ENCODE measurements at regions not wholly inside any gene's neighbourhood (a gene's known extent, or its start where the extent isn't known, plus 50 kb on each side); places are given as distances from the start of the nearest gene placed in this dataset.

DNA sequence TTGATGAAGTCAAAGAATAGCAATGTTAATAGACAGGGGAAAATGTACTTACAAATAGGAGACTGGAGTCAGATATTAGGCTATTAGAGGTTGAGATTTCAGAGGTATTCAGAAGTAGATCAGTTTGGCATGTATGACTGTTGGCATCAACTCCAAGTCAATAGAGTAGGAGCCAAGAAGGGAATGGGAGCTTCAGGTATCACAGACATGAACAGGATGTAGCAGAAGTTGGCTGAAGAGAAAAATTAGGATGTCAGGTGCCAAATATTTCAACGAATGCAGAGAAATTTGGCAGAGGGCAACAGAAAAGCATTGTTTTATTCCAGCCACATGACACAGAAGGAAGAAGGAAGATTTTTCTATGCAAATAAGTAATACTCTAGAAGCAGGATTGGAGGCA lies 69.7 kb downstream of the GLYATL1 start:
- no peaks in the 10 kb centered on the region for H3K36me3 ChIP-seq (ENCODE audit: insufficient read depth, low read length, poor library complexity, severe bottlenecking)
- H3K4me1 ChIP-seq (ENCODE audit: insufficient read depth, low read length, poor library complexity, severe bottlenecking): no peaks in the 10 kb centered on the region
- H3K9me3 ChIP-seq (ENCODE audit: low read depth, low read length, poor library complexity, severe bottlenecking): no peaks in the 10 kb centered on the region
- H3K27me3 ChIP-seq (replicated peaks; ENCODE audit: insufficient read depth, low read depth, low read length, poor library complexity): no peaks in the 10 kb centered on the region
- intact Hi-C loops (cut with micrococcal nuclease; ENCODE audit: unreplicated experiment): no loop called here
- ChIA-PET CTCF (no interaction called here), POLR2A (ENCODE audit: low non-redundant PET) (no interaction called here)
- H3K27ac ChIP-seq (ENCODE audit: low read depth, low read length, poor library complexity, severe bottlenecking): no peak overlapping the region
- no peak for DNase-seq (ENCODE audit: low spot score)
- BruUV-seq (replicated peaks): no TSS peak
- TF ChIP-seq, protein P1, sequence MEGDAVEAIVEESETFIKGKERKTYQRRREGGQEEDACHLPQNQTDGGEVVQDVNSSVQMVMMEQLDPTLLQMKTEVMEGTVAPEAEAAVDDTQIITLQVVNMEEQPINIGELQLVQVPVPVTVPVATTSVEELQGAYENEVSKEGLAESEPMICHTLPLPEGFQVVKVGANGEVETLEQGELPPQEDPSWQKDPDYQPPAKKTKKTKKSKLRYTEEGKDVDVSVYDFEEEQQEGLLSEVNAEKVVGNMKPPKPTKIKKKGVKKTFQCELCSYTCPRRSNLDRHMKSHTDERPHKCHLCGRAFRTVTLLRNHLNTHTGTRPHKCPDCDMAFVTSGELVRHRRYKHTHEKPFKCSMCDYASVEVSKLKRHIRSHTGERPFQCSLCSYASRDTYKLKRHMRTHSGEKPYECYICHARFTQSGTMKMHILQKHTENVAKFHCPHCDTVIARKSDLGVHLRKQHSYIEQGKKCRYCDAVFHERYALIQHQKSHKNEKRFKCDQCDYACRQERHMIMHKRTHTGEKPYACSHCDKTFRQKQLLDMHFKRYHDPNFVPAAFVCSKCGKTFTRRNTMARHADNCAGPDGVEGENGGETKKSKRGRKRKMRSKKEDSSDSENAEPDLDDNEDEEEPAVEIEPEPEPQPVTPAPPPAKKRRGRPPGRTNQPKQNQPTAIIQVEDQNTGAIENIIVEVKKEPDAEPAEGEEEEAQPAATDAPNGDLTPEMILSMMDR (conservative IDR thresholded peaks at IDR 0.05; ENCODE audit: low read depth, low read length): no peak
- no peak for TF ChIP-seq EZH2 (IDR thresholded peaks at IDR 0.05; ENCODE audit: borderline replicate concordance, low read depth, low read length, poor library complexity, severe bottlenecking)
- no peak overlapping the region for H3K4me3 ChIP-seq (ENCODE audit: low read depth, low read length, poor library complexity, severe bottlenecking)

DNA sequence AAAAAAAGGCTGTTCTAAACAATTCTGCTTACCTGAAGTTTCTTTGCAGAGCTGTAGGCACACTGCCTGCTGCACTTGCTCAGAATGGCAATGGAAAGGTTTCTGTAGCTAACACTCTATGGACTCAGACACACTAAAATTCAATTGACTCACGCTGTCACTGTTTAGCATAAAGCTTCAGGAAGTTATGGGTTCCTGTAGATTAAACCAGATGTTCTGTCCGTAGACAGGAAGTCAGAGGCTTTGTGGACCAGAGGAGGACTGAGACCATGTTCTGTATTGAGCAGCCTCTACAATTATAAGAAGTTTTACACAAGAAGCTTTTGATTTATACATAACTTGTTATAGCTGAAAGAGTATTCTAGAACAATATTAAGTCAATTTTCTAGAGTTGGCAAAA lies 70.4 kb downstream of the GLYATL1 start:
- ChIA-PET CTCF (no interaction called here), POLR2A (ENCODE audit: low non-redundant PET) (no interaction called here)
- TF ChIP-seq, protein P1 (conservative IDR thresholded peaks at IDR 0.05; ENCODE audit: low read depth, low read length): no peak
- TF ChIP-seq EZH2 (IDR thresholded peaks at IDR 0.05; ENCODE audit: borderline replicate concordance, low read depth, low read length, poor library complexity, severe bottlenecking): no peak

DNA sequence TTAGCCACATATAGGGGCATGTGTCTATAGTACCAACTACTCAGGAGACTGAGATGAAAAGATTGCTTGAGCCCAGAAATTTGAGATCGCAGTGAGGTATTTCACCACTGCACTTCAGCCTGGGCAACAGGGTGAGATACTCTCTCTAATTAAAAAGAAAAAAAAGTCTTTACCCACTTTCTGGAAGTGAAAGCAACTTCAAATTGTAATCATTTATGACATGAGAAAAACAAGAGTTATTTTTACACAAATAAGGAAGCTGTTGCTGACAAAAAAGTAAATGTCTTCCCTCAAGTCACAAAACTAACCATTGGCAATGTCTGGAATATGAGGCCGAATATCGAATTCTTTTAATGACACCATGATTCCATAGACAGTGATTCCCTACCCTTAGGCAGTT lies 71.4 kb downstream of the GLYATL1 start:
- CTCF ChIA-PET: no interaction called here
- DNase-seq (ENCODE audit: low spot score): no peak
- Histone ChIP-seq H3K4me3 (ENCODE audit: low read depth, low read length, poor library complexity, severe bottlenecking) (no peak overlapping the region), H3K9me3 (ENCODE audit: low read depth, low read length, poor library complexity, severe bottlenecking) (no peaks in the 10 kb centered on the region), H3K27me3 (replicated peaks; ENCODE audit: insufficient read depth, low read depth, low read length, poor library complexity) (peaks cover 7% of the 10 kb centered on the region), H3K36me3 (ENCODE audit: insufficient read depth, low read length, poor library complexity, severe bottlenecking) (no peaks in the 10 kb centered on the region), H3K4me1 (ENCODE audit: insufficient read depth, low read length, poor library complexity, severe bottlenecking) (no peaks in the 10 kb centered on the region), H3K27ac (ENCODE audit: low read depth, low read length, poor library complexity, severe bottlenecking) (no peak overlapping the region)
- no TSS peak for BruUV-seq (replicated peaks)
- intact Hi-C loops (cut with micrococcal nuclease; ENCODE audit: unreplicated experiment): no loop called here
- TF ChIP-seq EZH2 (IDR thresholded peaks at IDR 0.05; ENCODE audit: borderline replicate concordance, low read depth, low read length, poor library complexity, severe bottlenecking): no peak
- TF ChIP-seq, protein P1 (conservative IDR thresholded peaks at IDR 0.05; ENCODE audit: low read depth, low read length): no peak
- POLR2A ChIA-PET (ENCODE audit: low non-redundant PET): no interaction called here

More for the DNA sequence above, 70.4 kb downstream of the GLYATL1 start:
- Histone ChIP-seq H3K4me3 (ENCODE audit: low read depth, low read length, poor library complexity, severe bottlenecking) (no peak overlapping the region), H3K27me3 (replicated peaks; ENCODE audit: insufficient read depth, low read depth, low read length, poor library complexity) (peaks cover 6% of the 10 kb centered on the region), H3K36me3 (ENCODE audit: insufficient read depth, low read length, poor library complexity, severe bottlenecking) (no peaks in the 10 kb centered on the region), H3K27ac (ENCODE audit: low read depth, low read length, poor library complexity, severe bottlenecking) (no peak overlapping the region), H3K9me3 (ENCODE audit: low read depth, low read length, poor library complexity, severe bottlenecking) (no peaks in the 10 kb centered on the region), H3K4me1 (ENCODE audit: insufficient read depth, low read length, poor library complexity, severe bottlenecking) (no peaks in the 10 kb centered on the region)
- DNase-seq (ENCODE audit: low spot score): peak; percentile 11
- intact Hi-C loops (cut with micrococcal nuclease; ENCODE audit: unreplicated experiment): no loop called here
- BruUV-seq (replicated peaks): no TSS peak

All from A673 (cell line).